ENCODE measurements at regions not wholly inside any gene's neighbourhood (a gene's known extent, or its start where the extent isn't known, plus 50 kb on each side); places are given as distances from the start of the nearest gene placed in this dataset.
"Not testable (repeated sequence)": the region's sequence is repeated elsewhere in the genome, so short reads cannot be mapped to it uniquely, and the experiment has no call there.

DNA sequence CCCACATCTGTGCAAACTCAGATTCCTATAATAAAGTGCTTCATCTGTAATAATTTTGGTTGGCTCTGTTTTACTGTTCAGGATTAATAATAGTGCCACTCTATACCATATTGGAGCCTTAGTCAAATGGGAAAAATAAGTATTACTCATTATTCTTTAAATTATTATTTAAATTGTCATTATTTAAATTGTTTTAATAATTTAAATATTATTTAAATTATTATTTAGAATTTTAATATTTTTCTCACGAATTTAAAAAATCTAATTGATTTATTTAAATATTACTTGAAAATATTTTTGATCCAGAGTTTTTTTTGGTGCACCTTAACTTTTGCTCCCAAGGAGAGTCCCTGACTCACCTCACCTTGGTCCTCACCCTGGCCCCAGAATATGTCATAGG, 245.7 kb upstream of the MDGA2 start:
- intact Hi-C loops (cut with DNase I; ENCODE audit: low total_unique reads): no loop called here
- TF ChIP-seq POLR2A (IDR thresholded peaks at IDR 0.05): no peak
- TF ChIP-seq, protein P1, sequence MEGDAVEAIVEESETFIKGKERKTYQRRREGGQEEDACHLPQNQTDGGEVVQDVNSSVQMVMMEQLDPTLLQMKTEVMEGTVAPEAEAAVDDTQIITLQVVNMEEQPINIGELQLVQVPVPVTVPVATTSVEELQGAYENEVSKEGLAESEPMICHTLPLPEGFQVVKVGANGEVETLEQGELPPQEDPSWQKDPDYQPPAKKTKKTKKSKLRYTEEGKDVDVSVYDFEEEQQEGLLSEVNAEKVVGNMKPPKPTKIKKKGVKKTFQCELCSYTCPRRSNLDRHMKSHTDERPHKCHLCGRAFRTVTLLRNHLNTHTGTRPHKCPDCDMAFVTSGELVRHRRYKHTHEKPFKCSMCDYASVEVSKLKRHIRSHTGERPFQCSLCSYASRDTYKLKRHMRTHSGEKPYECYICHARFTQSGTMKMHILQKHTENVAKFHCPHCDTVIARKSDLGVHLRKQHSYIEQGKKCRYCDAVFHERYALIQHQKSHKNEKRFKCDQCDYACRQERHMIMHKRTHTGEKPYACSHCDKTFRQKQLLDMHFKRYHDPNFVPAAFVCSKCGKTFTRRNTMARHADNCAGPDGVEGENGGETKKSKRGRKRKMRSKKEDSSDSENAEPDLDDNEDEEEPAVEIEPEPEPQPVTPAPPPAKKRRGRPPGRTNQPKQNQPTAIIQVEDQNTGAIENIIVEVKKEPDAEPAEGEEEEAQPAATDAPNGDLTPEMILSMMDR (IDR thresholded peaks at IDR 0.05): no peak

GRCh38 chr14:47919997-47920396, 244.6 kb upstream of the MDGA2 start:
- DNase-seq: no peak
- Histone ChIP-seq H3K4me1 (no peaks in the 10 kb centered on the region), H3K9me3 (no peaks in the 10 kb centered on the region), H3K4me3 (no peak overlapping the region), H3K36me3 (no peaks in the 10 kb centered on the region), H3K27me3 (no peaks in the 10 kb centered on the region), H3K27ac (no peak overlapping the region)
- intact Hi-C loops (cut with DNase I; ENCODE audit: low total_unique reads): no loop called here
- TF ChIP-seq, protein P1 (IDR thresholded peaks at IDR 0.05): no peak
- TF ChIP-seq POLR2A (IDR thresholded peaks at IDR 0.05): no peak

More for the DNA sequence above, 245.7 kb upstream of the MDGA2 start:
- DNase-seq: no peak
- Histone ChIP-seq H3K36me3 (no peaks in the 10 kb centered on the region), H3K4me1 (no peaks in the 10 kb centered on the region), H3K27me3 (no peaks in the 10 kb centered on the region), H3K9me3 (no peaks in the 10 kb centered on the region), H3K27ac (no peak overlapping the region), H3K4me3 (no peak overlapping the region)

DNA sequence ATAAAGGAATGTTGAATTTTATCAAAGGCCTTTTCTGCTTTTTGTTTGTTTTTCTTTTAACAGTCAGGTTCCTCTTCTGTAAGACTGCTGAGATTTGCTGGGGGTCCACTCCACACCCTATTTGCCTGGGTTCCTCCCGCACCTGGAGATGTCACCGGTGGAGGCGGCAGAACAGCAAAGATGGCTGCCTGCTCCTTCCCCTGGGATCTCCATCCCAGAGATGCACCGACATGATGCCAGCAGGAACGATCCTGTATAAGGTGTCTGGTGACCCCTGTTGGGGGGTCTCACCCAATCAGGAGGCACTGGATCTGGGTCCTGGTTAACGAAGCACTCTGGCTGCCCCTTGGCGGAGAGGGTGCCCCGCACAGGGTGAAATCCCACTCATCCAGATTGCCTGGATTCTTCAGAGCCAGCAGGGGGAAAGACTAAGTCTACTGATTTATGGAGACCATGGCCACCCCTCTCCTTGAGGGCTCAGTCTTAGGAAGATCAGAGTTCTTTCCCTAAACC, 244.0 kb upstream of the MDGA2 start:
- Histone ChIP-seq H3K4me3 (no peak overlapping the region), H3K36me3 (no peaks in the 10 kb centered on the region), H3K27ac (no peak overlapping the region), H3K27me3 (no peaks in the 10 kb centered on the region), H3K9me3 (no peaks in the 10 kb centered on the region), H3K4me1 (no peaks in the 10 kb centered on the region)
- DNase-seq: no peak
- intact Hi-C loops (cut with DNase I; ENCODE audit: low total_unique reads): no loop called here
- TF ChIP-seq, protein P1 (IDR thresholded peaks at IDR 0.05): no peak
- no peak for TF ChIP-seq POLR2A (IDR thresholded peaks at IDR 0.05)

- TF ChIP-seq POLR2A (IDR thresholded peaks at IDR 0.05): no peak
- TF ChIP-seq, protein P1 (IDR thresholded peaks at IDR 0.05): no peak
- no peaks in the 10 kb centered on the region for H3K9me3 ChIP-seq
- H3K4me1 ChIP-seq: no peaks in the 10 kb centered on the region
- no peaks in the 10 kb centered on the region for H3K36me3 ChIP-seq
- intact Hi-C loops (cut with DNase I; ENCODE audit: low total_unique reads): no loop called here
- H3K27ac ChIP-seq: no peak overlapping the region
- H3K4me3 ChIP-seq: no peak overlapping the region
- DNase-seq: no peak
- H3K27me3 ChIP-seq: no peaks in the 10 kb centered on the region
These were observed 242.0 kb upstream of the MDGA2 start for GRCh38 chr14:47917344-47917954.

DNA sequence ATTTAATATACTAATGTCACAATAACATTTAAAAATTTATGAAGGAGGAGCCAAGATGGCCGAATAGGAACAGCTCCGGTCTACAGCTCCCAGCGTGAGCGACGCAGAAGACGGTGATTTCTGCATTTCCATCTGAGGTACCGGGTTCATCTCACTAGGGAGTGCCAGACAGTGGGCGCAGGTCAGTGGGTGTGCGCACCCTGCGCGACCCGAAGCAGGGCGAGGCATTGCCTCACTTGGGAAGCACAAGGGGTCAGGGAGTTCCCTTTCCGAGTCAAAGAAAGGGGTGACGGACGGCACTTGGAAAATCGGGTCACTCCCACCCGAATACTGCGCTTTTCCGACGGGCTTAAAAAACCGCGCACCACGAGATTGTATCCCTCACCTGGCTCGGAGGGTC, 225.7 kb upstream of the MDGA2 start:
- H3K4me3 ChIP-seq; H3K9me3 ChIP-seq; intact Hi-C loops (cut with DNase I; ENCODE audit: low total_unique reads); H3K27ac ChIP-seq; DNase-seq; H3K4me1 ChIP-seq; H3K27me3 ChIP-seq; H3K36me3 ChIP-seq: not testable (repeated sequence)

- DNase-seq: no peak
- Histone ChIP-seq H3K36me3 (no peaks in the 10 kb centered on the region), H3K4me1 (no peaks in the 10 kb centered on the region), H3K4me3 (no peak overlapping the region), H3K27ac (no peak overlapping the region), H3K9me3 (no peaks in the 10 kb centered on the region), H3K27me3 (no peaks in the 10 kb centered on the region)
- intact Hi-C loops (cut with DNase I; ENCODE audit: low total_unique reads): no loop called here
- no peak for TF ChIP-seq POLR2A (IDR thresholded peaks at IDR 0.05)
- TF ChIP-seq, protein P1 (IDR thresholded peaks at IDR 0.05): no peak
These were observed 224.3 kb upstream of the MDGA2 start for GRCh38 chr14:47899685-47900084.

Measured in uterus (tissue), 3 donors.